ENCODE measurements at regions not wholly inside any gene's neighbourhood (a gene's known extent, or its start where the extent isn't known, plus 50 kb on each side); places are given as distances from the start of the nearest gene placed in this dataset.

DNA sequence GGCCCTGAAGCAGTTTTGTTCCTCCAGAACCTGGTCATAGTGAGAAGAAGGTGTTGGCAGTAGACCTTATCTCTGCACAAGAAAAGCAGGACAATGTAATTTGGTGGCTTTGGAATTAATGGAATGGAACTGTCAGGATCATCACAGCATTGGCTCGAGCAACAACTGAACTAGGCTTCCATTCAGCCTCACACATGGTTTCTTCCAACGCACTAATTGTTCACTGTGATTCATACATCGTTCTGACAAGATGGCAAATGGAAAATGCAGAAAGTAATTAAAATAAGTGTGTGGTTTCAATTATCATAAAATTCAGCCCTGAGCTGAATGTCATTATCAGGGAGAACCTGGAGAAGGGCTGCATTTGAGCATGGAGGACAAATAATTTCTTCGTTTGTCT lies 80.6 kb downstream of the MFSD1 start:
- no peaks in the 10 kb centered on the region for H3K9me2 ChIP-seq (replicated peaks; ENCODE audit: insufficient read depth, low read length)
- H3K27ac ChIP-seq (ENCODE audit: low read length), result no peak overlapping the region
- no peaks in the 10 kb centered on the region for H3K27me3 ChIP-seq (ENCODE audit: low read length)
- H3K36me3 ChIP-seq (ENCODE audit: insufficient read depth, low read length), result no peaks in the 10 kb centered on the region
- H3K9ac ChIP-seq (ENCODE audit: low read length), result no peak overlapping the region
- H4K20me1 ChIP-seq (ENCODE audit: insufficient read depth, low read depth, low read length), result no peaks in the 10 kb centered on the region
- H3K79me2 ChIP-seq (ENCODE audit: low read length), result no peaks in the 10 kb centered on the region
- H2AFZ ChIP-seq (ENCODE audit: low read length), result no peak overlapping the region
- H3K9me3 ChIP-seq (ENCODE audit: low read length), result no peaks in the 10 kb centered on the region
- H3K4me1 ChIP-seq (ENCODE audit: low read length), result no peaks in the 10 kb centered on the region
- H3K4me3 ChIP-seq (ENCODE audit: low read length), result no peak overlapping the region
- DNase-seq, result no peak
- H3K4me2 ChIP-seq (ENCODE audit: low read depth, low read length, poor library complexity, severe bottlenecking), result no peak overlapping the region

DNA sequence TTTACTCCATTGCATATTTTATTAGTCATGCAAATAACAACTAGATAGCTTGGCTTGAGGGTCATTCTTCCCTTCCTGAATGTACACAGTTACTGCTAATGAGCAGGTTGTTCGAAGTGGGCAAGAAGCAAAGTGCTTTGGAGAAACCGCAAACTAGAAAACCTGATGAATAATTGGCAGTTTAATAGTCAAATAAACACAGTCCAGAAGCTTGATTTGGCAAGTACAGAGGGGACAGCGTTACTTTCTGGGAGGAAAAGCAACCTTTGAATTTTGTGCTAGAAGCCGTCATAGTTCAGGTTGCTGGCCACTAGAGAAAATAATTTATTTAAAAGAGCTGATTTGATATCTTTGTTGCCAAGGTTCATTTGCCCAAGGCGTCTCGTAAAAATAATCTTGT lies 94.9 kb downstream of the MFSD1 start:
- Histone ChIP-seq H3K9me3 (ENCODE audit: low read length) (no peaks in the 10 kb centered on the region), H3K79me2 (ENCODE audit: low read length) (no peaks in the 10 kb centered on the region), H3K4me3 (ENCODE audit: low read length) (no peak overlapping the region), H3K4me1 (ENCODE audit: low read length) (no peaks in the 10 kb centered on the region), H4K20me1 (ENCODE audit: insufficient read depth, low read depth, low read length) (no peaks in the 10 kb centered on the region), H3K9me2 (replicated peaks; ENCODE audit: insufficient read depth, low read length) (no peaks in the 10 kb centered on the region), H2AFZ (ENCODE audit: low read length) (no peak overlapping the region), H3K27me3 (ENCODE audit: low read length) (no peaks in the 10 kb centered on the region), H3K4me2 (ENCODE audit: low read depth, low read length, poor library complexity, severe bottlenecking) (no peak overlapping the region), H3K9ac (ENCODE audit: low read length) (no peak overlapping the region), H3K27ac (ENCODE audit: low read length) (no peak overlapping the region), H3K36me3 (ENCODE audit: insufficient read depth, low read length) (no peaks in the 10 kb centered on the region)
- no peak for DNase-seq

DNA sequence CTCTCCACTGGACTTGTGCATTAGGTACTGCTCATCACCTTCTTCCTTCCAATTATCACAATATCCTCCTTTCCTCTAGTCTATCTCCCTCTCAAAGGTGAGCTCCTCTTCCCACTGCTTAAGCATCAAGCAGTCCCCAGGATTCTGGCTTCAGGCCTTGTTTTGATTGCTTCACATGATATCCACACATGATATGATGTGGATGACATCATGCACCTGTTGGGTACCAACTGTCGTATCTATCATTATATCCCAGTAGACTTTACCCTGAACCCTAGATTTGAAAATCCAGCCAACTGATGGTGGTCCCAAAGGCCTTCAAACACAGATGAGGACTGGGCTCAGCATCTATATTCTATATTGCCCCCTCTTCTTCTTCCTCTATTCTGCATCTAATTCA lies 104.9 kb downstream of the MFSD1 start:
- H3K36me3 ChIP-seq (ENCODE audit: insufficient read depth, low read length), result no peaks in the 10 kb centered on the region
- no peak overlapping the region for H3K9ac ChIP-seq (ENCODE audit: low read length)
- H3K79me2 ChIP-seq (ENCODE audit: low read length), result no peaks in the 10 kb centered on the region
- no peaks in the 10 kb centered on the region for H3K4me1 ChIP-seq (ENCODE audit: low read length)
- H3K4me3 ChIP-seq (ENCODE audit: low read length), result no peak overlapping the region
- no peaks in the 10 kb centered on the region for H3K27me3 ChIP-seq (ENCODE audit: low read length)
- H2AFZ ChIP-seq (ENCODE audit: low read length), result no peak overlapping the region
- H3K27ac ChIP-seq (ENCODE audit: low read length), result no peak overlapping the region
- H3K9me3 ChIP-seq (ENCODE audit: low read length), result no peaks in the 10 kb centered on the region
- H3K9me2 ChIP-seq (replicated peaks; ENCODE audit: insufficient read depth, low read length), result no peaks in the 10 kb centered on the region
- no peak for DNase-seq
- H4K20me1 ChIP-seq (ENCODE audit: insufficient read depth, low read depth, low read length), result no peaks in the 10 kb centered on the region
- H3K4me2 ChIP-seq (ENCODE audit: low read depth, low read length, poor library complexity, severe bottlenecking), result no peak overlapping the region

DNA sequence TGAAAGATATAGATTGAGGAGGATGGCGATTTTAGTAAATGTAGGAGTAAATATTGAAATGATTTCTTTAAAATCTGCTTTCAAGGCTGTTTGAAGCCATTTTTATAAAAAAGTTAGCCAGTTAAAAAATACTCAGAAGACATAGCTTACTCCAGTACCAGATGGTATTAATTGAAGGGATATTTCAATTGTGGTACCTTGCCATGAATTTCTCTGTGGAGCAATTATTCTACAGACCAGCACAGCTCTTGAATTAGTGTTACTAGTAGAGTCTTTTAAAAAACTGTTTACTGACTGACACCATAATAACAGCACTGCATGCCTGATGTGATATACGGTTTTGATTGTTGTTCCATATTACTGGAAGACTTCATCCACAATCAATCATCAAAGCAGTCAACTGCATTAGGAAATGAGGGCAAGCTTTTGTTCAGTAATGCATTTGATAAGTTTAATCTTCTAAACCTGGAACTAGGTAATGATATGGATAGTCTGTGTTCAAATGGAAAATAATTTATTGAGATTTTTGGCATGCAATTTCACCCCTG lies 106.4 kb downstream of the MFSD1 start:
- H3K9ac ChIP-seq (ENCODE audit: low read length), result no peak overlapping the region
- no peak overlapping the region for H3K4me3 ChIP-seq (ENCODE audit: low read length)
- no peaks in the 10 kb centered on the region for H3K27me3 ChIP-seq (ENCODE audit: low read length)
- no peaks in the 10 kb centered on the region for H3K4me1 ChIP-seq (ENCODE audit: low read length)
- no peak overlapping the region for H3K4me2 ChIP-seq (ENCODE audit: low read depth, low read length, poor library complexity, severe bottlenecking)
- no peak overlapping the region for H2AFZ ChIP-seq (ENCODE audit: low read length)
- H3K27ac ChIP-seq (ENCODE audit: low read length), result no peak overlapping the region
- no peaks in the 10 kb centered on the region for H3K36me3 ChIP-seq (ENCODE audit: insufficient read depth, low read length)
- no peaks in the 10 kb centered on the region for H4K20me1 ChIP-seq (ENCODE audit: insufficient read depth, low read depth, low read length)
- DNase-seq, result no peak
- H3K9me2 ChIP-seq (replicated peaks; ENCODE audit: insufficient read depth, low read length), result no peaks in the 10 kb centered on the region
- no peaks in the 10 kb centered on the region for H3K9me3 ChIP-seq (ENCODE audit: low read length)
- H3K79me2 ChIP-seq (ENCODE audit: low read length), result no peaks in the 10 kb centered on the region

DNA sequence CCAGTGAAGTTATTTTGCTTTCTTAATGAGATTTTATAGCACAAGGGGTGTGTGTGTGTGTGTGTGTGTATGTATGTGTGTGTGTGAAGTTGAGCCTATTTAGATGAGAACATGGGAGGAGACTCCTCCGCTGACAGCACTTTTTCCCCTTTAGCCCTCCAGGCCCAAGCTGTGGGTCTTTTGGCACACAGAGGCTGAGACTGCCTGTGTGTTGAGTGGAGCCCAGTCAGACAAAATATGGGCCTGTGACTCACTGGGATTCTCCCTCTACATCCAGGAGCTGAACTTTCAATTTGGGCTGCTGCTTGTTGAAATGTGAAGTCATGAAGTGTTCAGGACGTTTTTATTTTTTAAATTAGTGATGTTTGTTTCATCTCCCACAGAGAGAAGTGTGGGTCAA lies 108.0 kb downstream of the MFSD1 start:
- Histone ChIP-seq H3K4me1 (ENCODE audit: low read length) (no peaks in the 10 kb centered on the region), H3K27ac (ENCODE audit: low read length) (no peak overlapping the region)

DNA sequence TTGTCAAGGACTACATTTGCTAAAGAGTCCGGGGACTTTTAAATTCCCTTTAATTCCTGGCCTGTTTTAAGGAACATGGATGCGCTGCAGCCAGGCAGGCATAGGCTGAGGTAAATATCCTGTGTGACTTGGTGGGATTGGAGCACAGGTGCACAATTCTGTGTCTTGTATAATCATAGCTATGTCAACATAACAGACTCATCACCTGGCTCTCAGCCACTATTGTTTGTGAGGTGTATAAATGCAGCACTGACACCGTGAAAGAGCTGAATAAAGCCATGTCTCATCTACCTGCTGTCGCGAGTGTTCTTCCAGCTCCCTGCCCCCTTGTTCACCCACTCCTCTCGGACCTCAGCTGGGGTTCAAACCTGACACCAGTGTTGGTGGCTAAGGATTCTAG lies 109.7 kb downstream of the MFSD1 start:
- Histone ChIP-seq H3K36me3 (ENCODE audit: insufficient read depth, low read length) (no peaks in the 10 kb centered on the region), H2AFZ (ENCODE audit: low read length) (no peak overlapping the region), H3K9ac (ENCODE audit: low read length) (no peak overlapping the region), H3K4me3 (ENCODE audit: low read length) (no peak overlapping the region), H3K79me2 (ENCODE audit: low read length) (no peaks in the 10 kb centered on the region), H3K4me1 (ENCODE audit: low read length) (no peaks in the 10 kb centered on the region), H3K9me3 (ENCODE audit: low read length) (no peaks in the 10 kb centered on the region), H4K20me1 (ENCODE audit: insufficient read depth, low read depth, low read length) (no peaks in the 10 kb centered on the region), H3K9me2 (replicated peaks; ENCODE audit: insufficient read depth, low read length) (no peaks in the 10 kb centered on the region), H3K4me2 (ENCODE audit: low read depth, low read length, poor library complexity, severe bottlenecking) (no peak overlapping the region), H3K27ac (ENCODE audit: low read length) (no peak overlapping the region), H3K27me3 (ENCODE audit: low read length) (no peaks in the 10 kb centered on the region)
- DNase-seq, result no peak

More for the DNA sequence above, 108.0 kb downstream of the MFSD1 start:
- no peak overlapping the region for H3K4me2 ChIP-seq (ENCODE audit: low read depth, low read length, poor library complexity, severe bottlenecking)
- no peaks in the 10 kb centered on the region for H3K9me2 ChIP-seq (replicated peaks; ENCODE audit: insufficient read depth, low read length)
- H3K9me3 ChIP-seq (ENCODE audit: low read length), result no peaks in the 10 kb centered on the region
- DNase-seq, result no peak
- no peak overlapping the region for H3K4me3 ChIP-seq (ENCODE audit: low read length)
- no peak overlapping the region for H2AFZ ChIP-seq (ENCODE audit: low read length)
- no peaks in the 10 kb centered on the region for H3K36me3 ChIP-seq (ENCODE audit: insufficient read depth, low read length)
- H3K79me2 ChIP-seq (ENCODE audit: low read length), result no peaks in the 10 kb centered on the region
- H4K20me1 ChIP-seq (ENCODE audit: insufficient read depth, low read depth, low read length), result no peaks in the 10 kb centered on the region
- no peak overlapping the region for H3K9ac ChIP-seq (ENCODE audit: low read length)
- H3K27me3 ChIP-seq (ENCODE audit: low read length), result no peaks in the 10 kb centered on the region

DNA sequence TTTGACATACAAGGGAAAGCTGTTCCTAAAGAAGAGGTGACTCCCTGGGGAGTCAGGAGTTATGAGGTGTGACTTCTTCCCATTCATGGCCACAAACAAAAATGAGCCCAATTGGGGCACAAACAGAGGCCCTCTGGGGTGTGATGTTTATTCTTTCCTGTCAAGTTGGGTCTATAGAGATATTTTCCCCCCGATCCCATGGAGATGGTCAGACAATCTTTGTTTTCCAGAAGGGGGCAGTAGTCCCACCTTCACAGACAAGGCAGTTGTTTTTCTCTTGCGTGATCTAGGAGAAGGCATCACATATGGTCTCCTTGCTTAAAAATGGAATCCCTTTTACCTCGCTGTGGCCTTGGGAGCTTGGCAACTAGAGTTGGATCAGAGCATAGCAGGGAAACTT lies 110.3 kb downstream of the MFSD1 start:
- Histone ChIP-seq H3K4me3 (ENCODE audit: low read length) (no peak overlapping the region), H3K9me3 (ENCODE audit: low read length) (no peaks in the 10 kb centered on the region), H3K4me2 (ENCODE audit: low read depth, low read length, poor library complexity, severe bottlenecking) (no peak overlapping the region), H3K79me2 (ENCODE audit: low read length) (no peaks in the 10 kb centered on the region), H4K20me1 (ENCODE audit: insufficient read depth, low read depth, low read length) (no peaks in the 10 kb centered on the region), H3K27me3 (ENCODE audit: low read length) (no peaks in the 10 kb centered on the region), H3K27ac (ENCODE audit: low read length) (no peak overlapping the region), H2AFZ (ENCODE audit: low read length) (no peak overlapping the region), H3K9me2 (replicated peaks; ENCODE audit: insufficient read depth, low read length) (no peaks in the 10 kb centered on the region), H3K36me3 (ENCODE audit: insufficient read depth, low read length) (no peaks in the 10 kb centered on the region), H3K9ac (ENCODE audit: low read length) (no peak overlapping the region), H3K4me1 (ENCODE audit: low read length) (no peaks in the 10 kb centered on the region)
- DNase-seq, result no peak

DNA sequence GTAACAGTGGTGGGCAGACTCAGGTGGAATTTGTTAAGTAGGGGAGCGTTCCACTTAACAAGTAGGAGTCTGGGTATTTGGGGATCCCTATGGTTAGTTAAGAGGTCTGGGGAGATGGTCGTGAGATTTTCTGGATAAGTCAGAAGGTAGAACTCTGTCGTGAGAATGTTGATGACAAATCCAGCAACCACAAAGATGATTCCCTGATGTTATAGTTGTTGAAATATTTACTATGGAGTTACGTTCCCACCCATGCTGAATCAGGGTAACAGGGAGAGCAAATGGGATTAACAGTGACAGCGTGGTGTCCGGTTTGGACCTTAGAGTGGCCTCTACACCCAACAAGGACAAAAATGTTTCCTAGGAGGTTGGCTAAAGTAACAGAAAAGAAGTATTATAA lies 110.8 kb downstream of the MFSD1 start:
- Histone ChIP-seq H3K4me2 (ENCODE audit: low read depth, low read length, poor library complexity, severe bottlenecking) (no peak overlapping the region), H3K27me3 (ENCODE audit: low read length) (no peaks in the 10 kb centered on the region), H3K9ac (ENCODE audit: low read length) (no peak overlapping the region), H4K20me1 (ENCODE audit: insufficient read depth, low read depth, low read length) (no peaks in the 10 kb centered on the region), H3K9me3 (ENCODE audit: low read length) (no peaks in the 10 kb centered on the region), H3K9me2 (replicated peaks; ENCODE audit: insufficient read depth, low read length) (no peaks in the 10 kb centered on the region), H2AFZ (ENCODE audit: low read length) (no peak overlapping the region), H3K27ac (ENCODE audit: low read length) (no peak overlapping the region), H3K4me1 (ENCODE audit: low read length) (no peaks in the 10 kb centered on the region), H3K79me2 (ENCODE audit: low read length) (no peaks in the 10 kb centered on the region), H3K4me3 (ENCODE audit: low read length) (no peak overlapping the region), H3K36me3 (ENCODE audit: insufficient read depth, low read length) (no peaks in the 10 kb centered on the region)
- DNase-seq, result no peak

DNA sequence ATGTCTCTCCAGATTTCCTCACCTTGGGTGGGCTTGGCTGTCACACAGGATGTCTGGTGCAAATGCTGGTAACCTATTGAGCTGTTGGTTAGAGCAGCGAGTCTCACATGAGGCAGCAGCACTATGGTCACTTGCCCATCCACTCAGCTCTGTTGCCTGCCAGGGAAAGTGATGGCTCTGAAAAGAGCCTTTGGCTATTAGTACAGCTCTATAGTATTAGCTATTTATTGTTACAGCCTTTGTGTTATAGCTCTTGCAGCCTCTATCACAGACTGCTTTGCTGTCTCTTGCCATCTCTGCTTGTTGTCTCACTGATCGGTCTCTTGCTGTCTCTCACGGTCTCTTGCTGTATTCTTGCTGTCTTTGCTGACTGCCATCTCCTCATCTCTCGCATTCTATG lies 114.3 kb downstream of the MFSD1 start:
- no peak overlapping the region for H3K4me3 ChIP-seq (ENCODE audit: low read length)
- H3K79me2 ChIP-seq (ENCODE audit: low read length), result no peaks in the 10 kb centered on the region
- no peak overlapping the region for H3K27ac ChIP-seq (ENCODE audit: low read length)
- no peaks in the 10 kb centered on the region for H3K9me3 ChIP-seq (ENCODE audit: low read length)
- no peaks in the 10 kb centered on the region for H3K27me3 ChIP-seq (ENCODE audit: low read length)
- H3K9ac ChIP-seq (ENCODE audit: low read length), result no peak overlapping the region
- no peak overlapping the region for H2AFZ ChIP-seq (ENCODE audit: low read length)
- H3K9me2 ChIP-seq (replicated peaks; ENCODE audit: insufficient read depth, low read length), result no peaks in the 10 kb centered on the region
- H3K4me2 ChIP-seq (ENCODE audit: low read depth, low read length, poor library complexity, severe bottlenecking), result no peak overlapping the region
- DNase-seq, result no peak
- H4K20me1 ChIP-seq (ENCODE audit: insufficient read depth, low read depth, low read length), result no peaks in the 10 kb centered on the region
- H3K4me1 ChIP-seq (ENCODE audit: low read length), result no peaks in the 10 kb centered on the region
- no peaks in the 10 kb centered on the region for H3K36me3 ChIP-seq (ENCODE audit: insufficient read depth, low read length)
